ENCODE measurements at regions not wholly inside any gene's neighbourhood (a gene's known extent, or its start where the extent isn't known, plus 50 kb on each side); places are given as distances from the start of the nearest gene placed in this dataset.

GRCh38 chr5:2278825-2279456 lies 396.2 kb upstream of the IRX4 start:
- no peaks in the 10 kb centered on the region for H3K4me1 Mint-ChIP-seq (ENCODE audit: unreplicated experiment)
- H3K36me3 Mint-ChIP-seq (ENCODE audit: unreplicated experiment): no peaks in the 10 kb centered on the region
- peaks cover 40% of the 10 kb centered on the region for H3K9me3 Mint-ChIP-seq (ENCODE audit: unreplicated experiment)
- no peak overlapping the region for H3K27ac Mint-ChIP-seq (ENCODE audit: unreplicated experiment)
- no peak for DNase-seq (ENCODE audit: extremely low spot score, unreplicated experiment)
- H3K4me3 Mint-ChIP-seq (ENCODE audit: unreplicated experiment): no peak overlapping the region
- TF ChIP-seq, protein P1, sequence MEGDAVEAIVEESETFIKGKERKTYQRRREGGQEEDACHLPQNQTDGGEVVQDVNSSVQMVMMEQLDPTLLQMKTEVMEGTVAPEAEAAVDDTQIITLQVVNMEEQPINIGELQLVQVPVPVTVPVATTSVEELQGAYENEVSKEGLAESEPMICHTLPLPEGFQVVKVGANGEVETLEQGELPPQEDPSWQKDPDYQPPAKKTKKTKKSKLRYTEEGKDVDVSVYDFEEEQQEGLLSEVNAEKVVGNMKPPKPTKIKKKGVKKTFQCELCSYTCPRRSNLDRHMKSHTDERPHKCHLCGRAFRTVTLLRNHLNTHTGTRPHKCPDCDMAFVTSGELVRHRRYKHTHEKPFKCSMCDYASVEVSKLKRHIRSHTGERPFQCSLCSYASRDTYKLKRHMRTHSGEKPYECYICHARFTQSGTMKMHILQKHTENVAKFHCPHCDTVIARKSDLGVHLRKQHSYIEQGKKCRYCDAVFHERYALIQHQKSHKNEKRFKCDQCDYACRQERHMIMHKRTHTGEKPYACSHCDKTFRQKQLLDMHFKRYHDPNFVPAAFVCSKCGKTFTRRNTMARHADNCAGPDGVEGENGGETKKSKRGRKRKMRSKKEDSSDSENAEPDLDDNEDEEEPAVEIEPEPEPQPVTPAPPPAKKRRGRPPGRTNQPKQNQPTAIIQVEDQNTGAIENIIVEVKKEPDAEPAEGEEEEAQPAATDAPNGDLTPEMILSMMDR (IDR thresholded peaks at IDR 0.05): no peak
- no peaks in the 10 kb centered on the region for H3K27me3 Mint-ChIP-seq (ENCODE audit: unreplicated experiment)

- TF ChIP-seq, protein P1 (IDR thresholded peaks at IDR 0.05): no peak
- no peak overlapping the region for H3K27ac Mint-ChIP-seq (ENCODE audit: unreplicated experiment)
- no peaks in the 10 kb centered on the region for H3K4me1 Mint-ChIP-seq (ENCODE audit: unreplicated experiment)
- no peaks in the 10 kb centered on the region for H3K36me3 Mint-ChIP-seq (ENCODE audit: unreplicated experiment)
- no peak overlapping the region for H3K4me3 Mint-ChIP-seq (ENCODE audit: unreplicated experiment)
- peaks cover 38% of the 10 kb centered on the region for H3K9me3 Mint-ChIP-seq (ENCODE audit: unreplicated experiment)
- no peaks in the 10 kb centered on the region for H3K27me3 Mint-ChIP-seq (ENCODE audit: unreplicated experiment)
- no peak for DNase-seq (ENCODE audit: extremely low spot score, unreplicated experiment)
Measured at GRCh38 chr5:2277886-2278285, 395.2 kb upstream of the IRX4 start.

- Mint-ChIP-seq H3K36me3 (ENCODE audit: unreplicated experiment) (no peaks in the 10 kb centered on the region), H3K27me3 (ENCODE audit: unreplicated experiment) (no peaks in the 10 kb centered on the region), H3K27ac (ENCODE audit: unreplicated experiment) (no peak overlapping the region), H3K9me3 (ENCODE audit: unreplicated experiment) (peaks cover 31% of the 10 kb centered on the region), H3K4me3 (ENCODE audit: unreplicated experiment) (no peak overlapping the region), H3K4me1 (ENCODE audit: unreplicated experiment) (no peaks in the 10 kb centered on the region)
- DNase-seq (ENCODE audit: extremely low spot score, unreplicated experiment): no peak
- TF ChIP-seq, protein P1 (IDR thresholded peaks at IDR 0.05): no peak
Measured at GRCh38 chr5:2276101-2276500, 393.4 kb upstream of the IRX4 start.

DNA sequence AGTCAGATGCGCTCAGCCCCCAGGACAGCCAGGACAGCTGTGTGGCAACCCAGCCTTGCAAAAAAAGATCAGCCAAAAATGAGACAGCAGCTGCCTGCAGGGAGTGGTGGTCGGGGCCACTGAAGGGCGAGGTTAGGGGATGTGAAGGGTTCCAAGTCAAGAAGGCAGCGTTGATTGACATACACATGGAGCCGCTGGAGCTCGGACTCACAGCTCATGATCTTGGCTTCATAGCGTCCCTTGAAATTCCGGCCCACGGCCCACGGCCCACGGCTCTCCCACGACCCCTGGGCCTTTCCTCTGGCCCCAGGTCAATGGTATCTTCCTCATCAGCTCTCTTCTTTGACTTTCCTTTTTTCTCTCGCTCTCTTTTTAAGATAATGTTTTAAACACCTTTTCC lies 390.0 kb upstream of the IRX4 start:
- no peaks in the 10 kb centered on the region for H3K36me3 Mint-ChIP-seq (ENCODE audit: unreplicated experiment)
- peaks cover 16% of the 10 kb centered on the region for H3K9me3 Mint-ChIP-seq (ENCODE audit: unreplicated experiment)
- no peaks in the 10 kb centered on the region for H3K27me3 Mint-ChIP-seq (ENCODE audit: unreplicated experiment)
- H3K27ac Mint-ChIP-seq (ENCODE audit: unreplicated experiment): no peak overlapping the region
- TF ChIP-seq, protein P1 (IDR thresholded peaks at IDR 0.05): no peak
- DNase-seq (ENCODE audit: extremely low spot score, unreplicated experiment): no peak
- no peaks in the 10 kb centered on the region for H3K4me1 Mint-ChIP-seq (ENCODE audit: unreplicated experiment)
- H3K4me3 Mint-ChIP-seq (ENCODE audit: unreplicated experiment): no peak overlapping the region

DNA sequence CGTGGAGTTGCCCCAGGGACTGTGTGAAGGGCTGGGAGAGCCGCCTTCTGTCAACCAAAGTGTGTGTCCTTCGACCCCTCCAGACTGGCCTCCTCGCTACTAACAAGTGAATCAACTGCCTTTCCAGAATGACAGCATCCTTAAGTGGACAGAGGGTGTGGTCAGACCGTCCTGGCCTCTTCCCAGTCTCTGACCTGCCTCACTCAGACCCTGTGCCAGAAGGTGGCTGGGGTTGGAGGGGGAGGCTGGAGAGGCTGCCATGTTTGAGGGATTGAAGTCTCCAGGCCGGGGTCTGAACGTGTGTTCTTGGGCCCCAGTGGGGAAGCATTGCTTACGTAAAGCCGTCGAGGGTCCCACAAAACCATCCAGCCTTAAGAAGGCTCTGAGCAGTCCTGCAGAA lies 389.3 kb upstream of the IRX4 start:
- no peak for DNase-seq (ENCODE audit: extremely low spot score, unreplicated experiment)
- TF ChIP-seq, protein P1 (IDR thresholded peaks at IDR 0.05): no peak
- Mint-ChIP-seq H3K9me3 (ENCODE audit: unreplicated experiment) (peaks cover 18% of the 10 kb centered on the region), H3K36me3 (ENCODE audit: unreplicated experiment) (no peaks in the 10 kb centered on the region), H3K4me1 (ENCODE audit: unreplicated experiment) (no peaks in the 10 kb centered on the region), H3K27me3 (ENCODE audit: unreplicated experiment) (no peaks in the 10 kb centered on the region), H3K27ac (ENCODE audit: unreplicated experiment) (no peak overlapping the region), H3K4me3 (ENCODE audit: unreplicated experiment) (no peak overlapping the region)
